GM23338 (cell line): ENCODE measurements at regions not wholly inside any gene's neighbourhood (a gene's known extent, or its start where the extent isn't known, plus 50 kb on each side); places are given as distances from the start of the nearest gene placed in this dataset.

Experiments
- ATAC-seq: fragments of 200-7000 bp; cut with Tn5 transposase; 3 replicates; pipeline ENCODE4 v1.9.1; 2020
- DNase-seq: peaks from one replicate; pipeline ENCODE4 v3.0.0-alpha.2; 2015; ENCODE audit warnings: low spot score
- H2AFZ ChIP-seq: fragments of 200-600 bp; sonication (generic); 2 replicates; pipeline ENCODE4 v1.8.0; 2016; ENCODE audit warnings: antibody characterized with exemption, mild to moderate bottlenecking, moderate library complexity
- H3F3A ChIP-seq: fragments of 200-600 bp; sonication (generic); replicated peaks from 2 replicates; pipeline ENCODE4 v1.8.0; 2017; ENCODE audit warnings: antibody characterized with exemption, mixed run types, low read depth
- H3K27ac ChIP-seq: fragments of 200-600 bp; sonication (generic); 2 replicates; pipeline ENCODE4 v1.6.1; 2016; ENCODE audit warnings: low read depth
- H3K27me3 ChIP-seq: fragments of 200-600 bp; sonication (generic); 2 replicates; pipeline ENCODE4 v1.8.0; 2016; ENCODE audit warnings: mild to moderate bottlenecking, mixed run types, moderate library complexity; ENCODE audit not compliant: insufficient read depth
- H3K36me3 ChIP-seq: fragments of 200-600 bp; sonication (generic); 2 replicates; pipeline ENCODE4 v1.8.0; 2016; ENCODE audit warnings: mild to moderate bottlenecking; ENCODE audit not compliant: insufficient read depth
- H3K4me1 ChIP-seq: fragments of 200-600 bp; sonication (generic); 2 replicates; pipeline ENCODE4 v1.8.0; 2016; ENCODE audit warnings: mild to moderate bottlenecking, moderate library complexity; ENCODE audit not compliant: insufficient read depth
- H3K4me2 ChIP-seq: fragments of 200-600 bp; sonication (generic); 2 replicates; pipeline ENCODE4 v1.7.1; 2017; ENCODE audit warnings: mixed run types
- H3K4me3 ChIP-seq: fragments of 200-600 bp; sonication (generic); 2 replicates; pipeline ENCODE4 v1.6.1; 2016; ENCODE audit warnings: mixed run types
- H3K79me2 ChIP-seq: fragments of 200-600 bp; sonication (generic); replicated peaks from 2 replicates; pipeline ENCODE4 v1.8.0; 2017; ENCODE audit warnings: mild to moderate bottlenecking; ENCODE audit not compliant: insufficient read depth
- H3K9me2 ChIP-seq: fragments of 200-600 bp; sonication (generic); 2 replicates; pipeline ENCODE4 v1.8.0; 2017; ENCODE audit not compliant: insufficient read depth
- H4K20me1 ChIP-seq: fragments of 200-600 bp; sonication (generic); replicated peaks from 2 replicates; pipeline ENCODE4 v1.8.0; 2017; ENCODE audit warnings: mild to moderate bottlenecking; ENCODE audit not compliant: insufficient read depth
- H3K27ac Mint-ChIP-seq: 2 replicates; pipeline ENCODE4 v1.8.0; 2020; ENCODE audit warnings: inconsistent platforms, mild to moderate bottlenecking, moderate library complexity, mixed read lengths
- H3K27me3 Mint-ChIP-seq: 3 replicates; pipeline ENCODE4 v1.8.0; 2022; ENCODE audit warnings: low read depth, mild to moderate bottlenecking, moderate library complexity, mixed read lengths, inconsistent platforms; ENCODE audit not compliant: insufficient read depth, poor library complexity
- H3K36me3 Mint-ChIP-seq: 3 replicates; pipeline ENCODE4 v1.8.0; 2021; ENCODE audit warnings: low read depth, mild to moderate bottlenecking, inconsistent platforms, moderate library complexity, mixed read lengths
- H3K4me1 Mint-ChIP-seq: 3 replicates; pipeline ENCODE4 v1.8.0; 2020; ENCODE audit warnings: mild to moderate bottlenecking, inconsistent platforms, mixed read lengths
- H3K4me3 Mint-ChIP-seq: 3 replicates; pipeline ENCODE4 v1.8.0; 2021; ENCODE audit warnings: moderate library complexity, mild to moderate bottlenecking, inconsistent platforms, mixed read lengths
- H3K9me3 Mint-ChIP-seq: 3 replicates; pipeline ENCODE4 v1.8.0; 2020; ENCODE audit warnings: moderate library complexity, mild to moderate bottlenecking, inconsistent platforms, mixed read lengths
- CREB1 ChIP-seq: fragments of 250-450 bp; sonication (Bioruptor Pico); IDR thresholded peaks from 2 replicates; pipeline ENCODE4 v1.5.0; 2020; ENCODE audit warnings: low read depth, mild to moderate bottlenecking, moderate library complexity
- ETS1 ChIP-seq: IDR thresholded peaks from 2 replicates; pipeline ENCODE4 v1.6.1; 2016; ENCODE audit warnings: antibody characterized with exemption
- EZH2 ChIP-seq: fragments of 200-600 bp; sonication (generic); IDR thresholded peaks from one replicate; pipeline ENCODE4 v1.8.0; 2017; ENCODE audit warnings: antibody characterized with exemption, mild to moderate bottlenecking, low read depth; ENCODE audit not compliant: unreplicated experiment
- JUNB ChIP-seq: IDR thresholded peaks from one replicate; pipeline ENCODE4 v1.6.1; 2016; ENCODE audit warnings: antibody characterized with exemption; ENCODE audit not compliant: unreplicated experiment
- NANOG ChIP-seq: IDR thresholded peaks from 2 replicates; pipeline ENCODE4 v1.6.1; 2016; ENCODE audit warnings: antibody characterized with exemption, borderline replicate concordance
- POLR2AphosphoS5 ChIP-seq: IDR thresholded peaks from 2 replicates; pipeline ENCODE4 v1.6.1; 2016; ENCODE audit warnings: antibody characterized with exemption, low read depth
- REST ChIP-seq: IDR thresholded peaks from one replicate; pipeline ENCODE4 v1.6.1; 2018; ENCODE audit warnings: antibody characterized with exemption; ENCODE audit not compliant: unreplicated experiment
- STAT1 ChIP-seq: IDR thresholded peaks from one replicate; pipeline ENCODE4 v1.6.1; 2016; ENCODE audit warnings: antibody characterized with exemption; ENCODE audit not compliant: unreplicated experiment
- ZNF114 ChIP-seq: fragments of 250-450 bp; sonication (Bioruptor Pico); IDR thresholded peaks from 2 replicates; pipeline ENCODE4 v1.5.0; 2020; ENCODE audit warnings: mild to moderate bottlenecking, moderate library complexity
- ZNF331 ChIP-seq: fragments of 250-450 bp; sonication (Bioruptor Pico); IDR thresholded peaks from 2 replicates; pipeline ENCODE4 v1.5.0; 2020; ENCODE audit warnings: low read depth, mild to moderate bottlenecking, moderate library complexity
- ZNF462 ChIP-seq: fragments of 250-450 bp; sonication (Bioruptor Pico); IDR thresholded peaks from 2 replicates; pipeline ENCODE4 v1.5.0; 2020; ENCODE audit warnings: mild to moderate bottlenecking, moderate library complexity

DNA sequence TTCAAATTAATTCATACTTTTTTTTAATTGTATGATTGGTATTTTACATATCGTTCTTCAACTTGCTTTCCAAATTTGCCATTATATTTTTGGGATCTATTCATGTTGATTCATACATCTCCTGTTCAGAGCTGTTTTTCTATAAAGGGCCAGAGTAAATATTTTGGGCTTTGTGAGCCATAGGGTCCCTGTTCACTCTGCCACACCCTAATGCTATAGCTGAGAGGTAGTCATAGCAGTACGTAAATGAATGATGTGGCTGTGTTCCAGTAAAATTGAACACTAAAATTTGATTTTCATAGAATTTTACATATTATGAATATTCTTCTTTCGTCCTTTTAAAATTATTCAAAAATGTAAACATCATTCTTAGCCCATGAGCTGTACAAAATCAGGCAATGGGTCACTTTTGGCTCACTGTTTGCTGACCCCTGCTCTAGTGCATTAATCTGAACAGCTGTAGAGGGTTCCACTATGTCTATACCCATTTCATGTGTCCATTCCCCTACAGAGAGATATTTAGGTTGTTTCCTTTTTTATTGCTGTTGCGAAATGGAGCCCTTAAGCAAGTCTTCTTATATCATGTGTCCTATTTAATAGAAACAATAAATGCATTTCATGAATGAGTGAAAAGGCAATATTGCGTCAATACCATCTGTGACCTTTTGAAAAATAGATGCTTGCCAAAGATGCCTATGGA lies 136.4 kb upstream of the SALL4 start (continued):
- TF ChIP-seq REST = no peak
- no peak for TF ChIP-seq ZNF114 (CRISPR knock-in tag)
- no peak for TF ChIP-seq POLR2AphosphoS5
- TF ChIP-seq CREB1 = no peak
- TF ChIP-seq ZNF331 (CRISPR knock-in tag) = no peak

- ATAC-seq = no peak
- Histone ChIP-seq H3K4me1 (0 out of 2 replicates have a peak, but pooled peaks cover 3% of the 10 kb centered on the region), H3F3A (no peaks in the 10 kb centered on the region), H3K4me3 (no peak overlapping the region), H3K36me3 (no peaks in the 10 kb centered on the region), H3K27me3 (no peaks in the 10 kb centered on the region), H3K27ac (no peak overlapping the region), H3K79me2 (no peaks in the 10 kb centered on the region), H3K4me2 (no peak overlapping the region), H4K20me1 (no peaks in the 10 kb centered on the region), H3K9me2 (no peaks in the 10 kb centered on the region), H2AFZ (no peak overlapping the region)
- no peak for DNase-seq
- Mint-ChIP-seq H3K27me3 (peaks cover 5% of the 10 kb centered on the region), H3K4me1 (peaks cover 12% of the 10 kb centered on the region; the same call in 2 of the 3 replicates), H3K36me3 (no peaks in the 10 kb centered on the region), H3K9me3 (no peaks in the 10 kb centered on the region), H3K4me3 (no peak overlapping the region), H3K27ac (no peak overlapping the region)
- TF ChIP-seq ZNF462 (CRISPR knock-in tag) = no peak
- no peak for TF ChIP-seq REST
- TF ChIP-seq ETS1 = no peak
- TF ChIP-seq CREB1 = no peak
- TF ChIP-seq STAT1 = no peak
- no peak for TF ChIP-seq EZH2
- TF ChIP-seq JUNB = no peak
- TF ChIP-seq NANOG = no peak
Measured at GRCh38 chr20:51937779-51938178, 135.5 kb upstream of the SALL4 start.
